HepG2 (cell line): ENCODE measurements at regions not wholly inside any gene's neighbourhood (a gene's known extent, or its start where the extent isn't known, plus 50 kb on each side); places are given as distances from the start of the nearest gene placed in this dataset.
A peak's percentile ranks its signal among the peaks of the same experiment; 100 is the strongest.

ENCODE experiments used
- ATAC-seq: fragments of 200-7000 bp; cut with Tn5 transposase; 3 replicates; pipeline ENCODE4 v1.9.1; 2020; ENCODE audit warnings: mild to moderate bottlenecking, moderate library complexity
- BruUV-seq: library from RNA; stranded (reverse); fragments of 400-500 nt; replicated peaks from 2 replicates; lab custom pipeline; 2021; lab: Mats Ljungman, UMichigan
- CTCF ChIA-PET: fragments of 300-600 bp; formaldehyde crosslinking; extraction: SDS; loops from one replicate; lab custom pipeline; 2021; ENCODE audit warnings: low total read pairs, inconsistent platforms, low intra/inter-chr PET ratio; lab: Yijun Ruan, JAX
- POLR2A ChIA-PET: fragments of 350-600 bp; sonication (Branson Sonifier 250); formaldehyde crosslinking; loops from one replicate; lab custom pipeline; 2020; ENCODE audit warnings: antibody characterized with exemption, inconsistent platforms; lab: Yijun Ruan, JAX
- DNase-seq: peaks from one replicate; pipeline ENCODE4 v3.0.0-alpha.2; 2015; ENCODE audit warnings: low spot score
- FAIRE-seq: peaks from 3 replicates; lab custom pipeline; 2011; peaks lifted over from hg19 to GRCh38; lab: Jason Lieb, UNC
- H2AFZ ChIP-seq: one replicate; pipeline ENCODE4 v1.6.1; 2011; ENCODE audit warnings: low read length, inconsistent platforms
- H3K27ac ChIP-seq: fragments of 300-600 bp; 3 replicates; pipeline ENCODE4 v1.8.0; 2011; ENCODE audit warnings: mixed run types, mild to moderate bottlenecking, mixed read lengths, low read length, inconsistent platforms; ENCODE audit not compliant: insufficient read depth; ENCODE audit errors: extremely low read length
- H3K27me3 ChIP-seq, 2 experiments: fragments of 200-600 bp in 1 of 2; 2 replicates in 1 of 2; 3 replicates in 1 of 2; pipeline versions ENCODE4 v1.6.0 to v1.8.0; 2011; ENCODE audit warnings: low read length in 2 of 2, mild to moderate bottlenecking in 2 of 2, moderate library complexity in 2 of 2, inconsistent platforms in 1 of 2; ENCODE audit not compliant: insufficient read depth in 2 of 2, control insufficient read depth in 1 of 2
- H3K36me3 ChIP-seq, 2 experiments: fragments of 200-600 bp in 1 of 2; replicated peaks in 1 of 2; 2 replicates in 1 of 2; 3 replicates in 1 of 2; pipeline versions ENCODE4 v1.5.1 to v1.8.0; 2011; ENCODE audit warnings: low read length in 2 of 2, inconsistent platforms in 1 of 2; ENCODE audit not compliant: insufficient read depth in 2 of 2, control insufficient read depth in 1 of 2
- H3K4me1 ChIP-seq: 2 replicates; pipeline ENCODE4 v1.5.1; 2012; ENCODE audit warnings: low read length, inconsistent platforms; ENCODE audit not compliant: insufficient read depth
- H3K4me2 ChIP-seq: 2 replicates; pipeline ENCODE4 v1.6.0; 2011; ENCODE audit warnings: low read depth, low read length, inconsistent platforms
- H3K4me3 ChIP-seq, 3 experiments: fragments of 200-600 bp in 1 of 3; sonication (generic), shearing (Covaris generic) in 1 of 3; replicated peaks in 1 of 3; 2 replicates each; pipeline ENCODE4 v1.5.1; 2011 to 2016; ENCODE audit warnings: low read length in 3 of 3, inconsistent platforms in 2 of 3, low read depth in 2 of 3, mild to moderate bottlenecking in 2 of 3, control low read depth in 1 of 3, mixed read lengths in 1 of 3; ENCODE audit not compliant: insufficient read depth in 1 of 3
- H3K79me2 ChIP-seq: one replicate; pipeline ENCODE4 v1.6.1; 2011; ENCODE audit warnings: low read length, inconsistent platforms; ENCODE audit not compliant: insufficient read depth
- H3K9ac ChIP-seq: 2 replicates; pipeline ENCODE4 v1.6.0; 2011; ENCODE audit warnings: mild to moderate bottlenecking, low read depth, low read length, inconsistent platforms; ENCODE audit not compliant: insufficient read depth
- H3K9me3 ChIP-seq: 2 replicates; pipeline ENCODE4 v1.5.1; 2012; ENCODE audit warnings: mild to moderate bottlenecking, low read length
- H4K20me1 ChIP-seq: 2 replicates; pipeline ENCODE4 v1.6.0; 2011; ENCODE audit warnings: inconsistent platforms, mild to moderate bottlenecking, low read length, moderate library complexity; ENCODE audit not compliant: insufficient read depth
- ARHGAP35 ChIP-seq: sonication (generic); formaldehyde crosslinking; IDR thresholded peaks from 2 replicates; pipeline ENCODE4 v1.9.0; 2022; ENCODE audit warnings: mild to moderate bottlenecking, inconsistent platforms, moderate library complexity, missing genetic modification reagents, borderline replicate concordance
- DMAP1 ChIP-seq: IDR thresholded peaks from 2 replicates; pipeline ENCODE4 v1.6.1; 2016
- MNT ChIP-seq: fragments of 450-650 bp; IDR thresholded peaks from 2 replicates; pipeline ENCODE4 v1.6.1; 2016
- SIX1 ChIP-seq: sonication (generic); formaldehyde crosslinking; IDR thresholded peaks from 2 replicates; pipeline ENCODE4 v1.4.0; 2020; ENCODE audit warnings: missing genetic modification reagents, borderline replicate concordance
- ZMYM3 ChIP-seq: sonication (generic); formaldehyde crosslinking; IDR thresholded peaks from 2 replicates; pipeline ENCODE4 v1.5.1; 2020; ENCODE audit warnings: mild to moderate bottlenecking, missing genetic modification reagents
- ZNF766 ChIP-seq: sonication (generic); formaldehyde crosslinking; IDR thresholded peaks from 2 replicates; pipeline ENCODE4 v1.5.0; 2020; ENCODE audit warnings: missing genetic modification reagents, borderline replicate concordance
- ZNF788 ChIP-seq: sonication (generic); formaldehyde crosslinking; IDR thresholded peaks from 2 replicates; pipeline ENCODE4 v1.5.0; 2020; ENCODE audit warnings: mild to moderate bottlenecking, missing genetic modification reagents, borderline replicate concordance
- WGBS: methylation state at CpG from one replicate; pipeline ENCODE4 v1.1.6; 2017; ENCODE audit warnings: low lambda C conversion rate; 5-methylcytosine and 5-hydroxymethylcytosine counted together
- in situ Hi-C: cut with HindIII; loops from 2 replicates; pipeline ENCODE4 v1.10.0; 2017; ENCODE audit warnings: low pct_unique_long_range_greater_than_20kb; ENCODE audit not compliant: extremely low pct_ligation_motif_present
- intact Hi-C: fragments of 100-400 bp; cut with micrococcal nuclease; formaldehyde crosslinking; loops from one replicate; pipeline ENCODE4 v1.10.0; 2022; ENCODE audit not compliant: unreplicated experiment

DNA sequence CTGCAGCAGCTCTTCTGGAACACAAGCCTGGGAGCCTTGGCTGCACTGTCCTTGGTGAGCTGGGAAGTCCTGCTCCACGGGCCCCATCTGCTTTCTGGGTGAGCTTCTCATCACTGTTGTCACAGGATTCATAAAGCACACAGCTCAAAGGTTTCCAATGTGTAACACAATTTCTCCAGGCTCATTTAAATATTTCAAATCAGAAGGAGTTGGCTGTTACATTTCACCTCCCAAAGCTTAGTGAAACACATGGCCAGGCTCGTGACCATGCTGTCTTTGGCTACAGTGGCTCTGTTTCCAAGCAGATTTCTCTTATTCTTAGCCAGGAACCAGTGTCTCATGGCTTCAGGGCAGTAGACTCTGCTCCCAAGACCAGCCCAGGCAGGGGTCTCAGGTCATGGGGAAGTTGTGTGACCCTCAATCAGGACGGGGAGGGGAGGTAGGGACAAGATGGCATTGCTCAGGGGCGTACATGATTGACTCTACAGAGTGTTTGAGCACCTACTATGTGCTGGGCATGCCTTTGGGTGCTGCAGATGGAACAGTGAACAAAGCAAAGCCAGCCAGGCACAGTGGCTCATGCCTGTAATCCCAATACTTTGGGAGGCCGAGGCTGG lies 353.0 kb downstream of the NPHP4 start:
- no peaks in the 10 kb centered on the region for H3K79me2 ChIP-seq
- H3K9me3 ChIP-seq = no peaks in the 10 kb centered on the region
- H4K20me1 ChIP-seq = no peaks in the 10 kb centered on the region
- ChIA-PET CTCF (no interaction called here), POLR2A (no interaction called here)
- no peak overlapping the region for H3K4me3 ChIP-seq
- H3K27ac ChIP-seq = no peak overlapping the region
- no peaks in the 10 kb centered on the region for H3K36me3 ChIP-seq
- H3K27me3 ChIP-seq = peaks cover 0 to 11% of the 10 kb centered on the region in 2 experiments; a peak in 2 of 5 replicates
- no TSS peak for BruUV-seq
- in situ Hi-C loops (loop anchor here (5.0 kb wide), 1 partner anchor 333 kb away; no protein-coding TSS in a partner anchor), intact Hi-C loops (loop anchor here (5.0 to 10.0 kb wide), 2 partner anchors 108 to 336 kb away; no protein-coding TSS in a partner anchor)
- no peak overlapping the region for H3K4me2 ChIP-seq
- H2AFZ ChIP-seq = no peak overlapping the region
- 0 out of 2 replicates have a peak, but pooled peaks have one; percentile 26 for TF ChIP-seq MNT
- TF ChIP-seq ZMYM3 (CRISPR knock-in tag) = no peak
- TF ChIP-seq ARHGAP35 = no peak
- TF ChIP-seq ZNF766 (CRISPR knock-in tag) = no peak
- ATAC-seq (no peak), FAIRE-seq (no peak), DNase-seq (no peak)
- H3K9ac ChIP-seq = no peak overlapping the region
- 4% methylated on average over 5 of the region's 5 CpGs for WGBS
- no peaks in the 10 kb centered on the region for H3K4me1 ChIP-seq

DNA sequence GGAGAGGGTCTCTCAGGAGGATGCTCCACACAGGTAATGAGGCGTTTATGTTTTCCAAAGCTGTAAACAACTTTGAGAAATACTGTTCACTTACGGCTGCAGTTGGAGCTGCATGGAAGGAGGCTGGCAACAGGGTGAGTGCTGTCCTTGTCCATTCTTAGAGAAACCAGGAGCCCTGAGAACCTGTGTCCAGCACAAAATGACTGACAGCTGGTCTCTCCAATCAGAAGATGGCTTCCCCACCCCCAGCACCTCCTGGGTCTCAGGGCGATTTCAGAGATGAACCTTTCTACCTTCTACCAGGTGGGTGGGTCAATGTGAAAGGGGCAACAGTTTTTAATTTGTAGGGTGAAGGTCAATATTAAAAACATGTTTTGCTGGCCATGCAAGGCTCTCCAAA lies 353.6 kb downstream of the NPHP4 start:
- Histone ChIP-seq H3K9ac (no peak overlapping the region), H3K4me1 (no peaks in the 10 kb centered on the region), H3K27me3 (peaks cover 0 to 7% of the 10 kb centered on the region in 2 experiments; a peak in 2 of 5 replicates), H3K36me3 (no peaks in the 10 kb centered on the region), H3K4me3 (no peak overlapping the region), H3K9me3 (no peaks in the 10 kb centered on the region), H2AFZ (no peak overlapping the region), H4K20me1 (no peaks in the 10 kb centered on the region), H3K4me2 (no peak overlapping the region), H3K79me2 (no peaks in the 10 kb centered on the region)
- POLR2A ChIA-PET = no interaction called here
- intact Hi-C loops = loop anchor here (5.0 to 10.0 kb wide), 2 partner anchors 109 to 336 kb away; no protein-coding TSS in a partner anchor
- CTCF ChIA-PET = no interaction called here
- WGBS = 4% methylated on average over 3 of the region's 3 CpGs
- FAIRE-seq (no peak), ATAC-seq (no peak), DNase-seq (no peak)
- BruUV-seq = no TSS peak
- in situ Hi-C loops = loop anchor here (5.0 kb wide), 1 partner anchor 334 kb away; no protein-coding TSS in a partner anchor
- no peak for TF ChIP-seq ZNF788
- no peak for TF ChIP-seq SIX1 (CRISPR knock-in tag)
- TF ChIP-seq DMAP1 (CRISPR knock-in tag) = no peak
- TF ChIP-seq, all 625 proteins: peak for 0
- no peak overlapping the region for H3K27ac ChIP-seq
